ENCODE measurements at regions not wholly inside any gene's neighbourhood (a gene's known extent, or its start where the extent isn't known, plus 50 kb on each side); places are given as distances from the start of the nearest gene placed in this dataset.

DNA sequence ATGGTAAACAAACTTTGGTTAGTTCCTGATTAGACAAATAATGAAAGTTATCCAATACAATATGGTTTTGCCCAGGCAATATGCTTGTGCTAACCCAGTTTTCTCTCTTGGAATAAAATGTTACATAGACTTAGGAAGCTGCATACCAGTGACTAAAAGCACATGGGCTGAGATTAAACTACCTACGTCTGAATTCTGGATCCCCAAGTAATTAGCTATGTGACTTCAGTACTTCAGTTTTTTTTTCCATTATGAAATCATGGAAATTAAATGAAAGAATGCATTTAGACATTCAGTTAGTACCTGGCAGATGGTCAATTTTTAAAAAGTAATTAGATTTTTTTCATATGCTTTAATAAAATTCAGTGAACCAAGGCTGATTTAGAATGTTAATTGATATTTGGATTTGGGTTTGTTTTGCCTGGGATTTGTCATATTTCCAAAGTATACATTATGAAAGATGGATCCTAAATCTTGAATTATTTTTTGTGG is 213.9 kb downstream of the PTH2R start:
- TF ChIP-seq CTCF (optimal IDR thresholded peaks at IDR 0.05 in 1 of 3, IDR thresholded peaks at IDR 0.05 in 1 of 3, conservative IDR thresholded peaks at IDR 0.05 in 1 of 3; ENCODE audit: extremely low read depth in 1 of 3, insufficient read depth in 2 of 3, low read length in 3 of 3) (no peak), EZH2 (IDR thresholded peaks at IDR 0.05; ENCODE audit: low read length) (no peak)

All from keratinocyte (primary cell).